ENCODE measurements at regions not wholly inside any gene's neighbourhood (a gene's known extent, or its start where the extent isn't known, plus 50 kb on each side); places are given as distances from the start of the nearest gene placed in this dataset.

- Histone ChIP-seq H3K27ac (no peak overlapping the region), H3K4me1 (no peaks in the 10 kb centered on the region), H3K36me3 (no peaks in the 10 kb centered on the region), H3K4me3 (no peak overlapping the region), H3K9me3 (peaks cover 0 to 7% of the 10 kb centered on the region in 2 donors), H3K27me3 (no peaks in the 10 kb centered on the region)
- no peak for DNase-seq (ENCODE audit: low spot score in 2 of 2)
- TF ChIP-seq, protein P1, sequence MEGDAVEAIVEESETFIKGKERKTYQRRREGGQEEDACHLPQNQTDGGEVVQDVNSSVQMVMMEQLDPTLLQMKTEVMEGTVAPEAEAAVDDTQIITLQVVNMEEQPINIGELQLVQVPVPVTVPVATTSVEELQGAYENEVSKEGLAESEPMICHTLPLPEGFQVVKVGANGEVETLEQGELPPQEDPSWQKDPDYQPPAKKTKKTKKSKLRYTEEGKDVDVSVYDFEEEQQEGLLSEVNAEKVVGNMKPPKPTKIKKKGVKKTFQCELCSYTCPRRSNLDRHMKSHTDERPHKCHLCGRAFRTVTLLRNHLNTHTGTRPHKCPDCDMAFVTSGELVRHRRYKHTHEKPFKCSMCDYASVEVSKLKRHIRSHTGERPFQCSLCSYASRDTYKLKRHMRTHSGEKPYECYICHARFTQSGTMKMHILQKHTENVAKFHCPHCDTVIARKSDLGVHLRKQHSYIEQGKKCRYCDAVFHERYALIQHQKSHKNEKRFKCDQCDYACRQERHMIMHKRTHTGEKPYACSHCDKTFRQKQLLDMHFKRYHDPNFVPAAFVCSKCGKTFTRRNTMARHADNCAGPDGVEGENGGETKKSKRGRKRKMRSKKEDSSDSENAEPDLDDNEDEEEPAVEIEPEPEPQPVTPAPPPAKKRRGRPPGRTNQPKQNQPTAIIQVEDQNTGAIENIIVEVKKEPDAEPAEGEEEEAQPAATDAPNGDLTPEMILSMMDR (IDR thresholded peaks at IDR 0.05) = no peak
- intact Hi-C loops (cut with DNase I) = no loop called here
Measured at GRCh38 chr6:169378620-169379381, 125.2 kb upstream of the THBS2 start.

- no peak overlapping the region for H3K4me3 ChIP-seq
- no peaks in the 10 kb centered on the region for H3K4me1 ChIP-seq
- H3K27me3 ChIP-seq = no peaks in the 10 kb centered on the region
- intact Hi-C loops (cut with DNase I) = no loop called here
- no peak for DNase-seq (ENCODE audit: low spot score in 2 of 2)
- peaks cover 0 to 7% of the 10 kb centered on the region in 2 donors for H3K9me3 ChIP-seq
- no peaks in the 10 kb centered on the region for H3K36me3 ChIP-seq
- TF ChIP-seq, protein P1 (IDR thresholded peaks at IDR 0.05) = no peak
- no peak overlapping the region for H3K27ac ChIP-seq
Measured at GRCh38 chr6:169376458-169376857, 122.8 kb upstream of the THBS2 start.

DNA sequence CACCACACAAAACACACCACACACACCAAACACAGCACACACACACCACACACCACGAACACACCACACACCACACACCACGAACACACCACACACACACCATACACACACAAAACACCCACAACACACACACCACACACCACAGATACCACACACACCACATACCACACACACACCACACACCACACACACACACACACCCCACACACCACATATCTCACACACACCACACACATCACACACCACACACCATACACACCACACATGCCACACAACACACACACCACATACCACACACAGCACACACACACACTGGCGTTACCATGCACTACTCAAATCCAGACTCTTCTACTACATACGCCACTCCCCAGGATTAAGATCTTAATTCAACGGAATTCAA is 118.9 kb upstream of the THBS2 start:
- H3K27ac ChIP-seq = no peak overlapping the region
- H3K4me1 ChIP-seq = no peaks in the 10 kb centered on the region
- peaks cover 0 to 7% of the 10 kb centered on the region in 2 donors for H3K9me3 ChIP-seq
- TF ChIP-seq, protein P1 (IDR thresholded peaks at IDR 0.05) = no peak
- DNase-seq (ENCODE audit: low spot score in 2 of 2) = no peak
- H3K27me3 ChIP-seq = no peaks in the 10 kb centered on the region
- intact Hi-C loops (cut with DNase I) = no loop called here
- H3K4me3 ChIP-seq = no peak overlapping the region
- H3K36me3 ChIP-seq = no peaks in the 10 kb centered on the region

GRCh38 chr6:169371344-169372127 is 117.9 kb upstream of the THBS2 start:
- intact Hi-C loops (cut with DNase I) = no loop called here
- Histone ChIP-seq H3K27me3 (no peaks in the 10 kb centered on the region), H3K4me3 (no peak overlapping the region), H3K4me1 (no peaks in the 10 kb centered on the region), H3K36me3 (no peaks in the 10 kb centered on the region), H3K9me3 (peaks cover 0 to 7% of the 10 kb centered on the region in 2 donors), H3K27ac (no peak overlapping the region)
- no peak for DNase-seq (ENCODE audit: low spot score in 2 of 2)
- TF ChIP-seq, protein P1 (IDR thresholded peaks at IDR 0.05) = no peak

- H3K9me3 ChIP-seq = peaks cover 0 to 7% of the 10 kb centered on the region in 2 donors
- DNase-seq (ENCODE audit: low spot score in 2 of 2) = no peak
- H3K4me1 ChIP-seq = no peaks in the 10 kb centered on the region
- H3K27me3 ChIP-seq = no peaks in the 10 kb centered on the region
- no peaks in the 10 kb centered on the region for H3K36me3 ChIP-seq
- intact Hi-C loops (cut with DNase I) = no loop called here
- no peak overlapping the region for H3K4me3 ChIP-seq
- TF ChIP-seq, protein P1 (IDR thresholded peaks at IDR 0.05) = no peak
- no peak overlapping the region for H3K27ac ChIP-seq
Measured at GRCh38 chr6:169370666-169371343, 117.2 kb upstream of the THBS2 start.

All from ascending aorta (tissue), 2 donors.